ENCODE measurements at regions not wholly inside any gene's neighbourhood (a gene's known extent, or its start where the extent isn't known, plus 50 kb on each side); places are given as distances from the start of the nearest gene placed in this dataset.
"Not testable (repeated sequence)": the region's sequence is repeated elsewhere in the genome, so short reads cannot be mapped to it uniquely, and the experiment has no call there.

GRCh38 chr6:170006071-170006899 lies 254.9 kb downstream of the ERMARD start:
- peak; percentile 81 for DNase-seq

GRCh38 chr6:170005665-170006064 lies 254.2 kb downstream of the ERMARD start:
- DNase-seq, result no peak

GRCh38 chr6:170004585-170005210 lies 253.3 kb downstream of the ERMARD start:
- DNase-seq, result no peak

GRCh38 chr6:170003451-170004160 lies 252.2 kb downstream of the ERMARD start:
- no peak for DNase-seq

GRCh38 chr6:170003027-170003426 lies 251.6 kb downstream of the ERMARD start:
- DNase-seq, result no peak

GRCh38 chr6:170001782-170002181 lies 250.4 kb downstream of the ERMARD start:
- not testable (repeated sequence) for DNase-seq

GRCh38 chr6:170000071-170000843 lies 248.8 kb downstream of the ERMARD start:
- no peak for DNase-seq

- DNase-seq, result no peak
Observed at GRCh38 chr6:169999367-169999766, 247.9 kb downstream of the ERMARD start.

GRCh38 chr6:169998457-169998856 lies 247.0 kb downstream of the ERMARD start:
- no peak for DNase-seq

- DNase-seq, result no peak
Observed at GRCh38 chr6:169997930-169998218, 246.5 kb downstream of the ERMARD start.

- DNase-seq, result no peak
Observed at GRCh38 chr6:169997187-169997929, 245.9 kb downstream of the ERMARD start.

- peak; percentile 33 for DNase-seq
Observed at GRCh38 chr6:169996378-169997051, 245.1 kb downstream of the ERMARD start.

GRCh38 chr6:169994739-169995138 lies 243.3 kb downstream of the ERMARD start:
- DNase-seq, result no peak

GRCh38 chr6:169993861-169994481 lies 242.5 kb downstream of the ERMARD start:
- DNase-seq, result no peak

- DNase-seq, result no peak
Observed at GRCh38 chr6:169991913-169992312, 240.5 kb downstream of the ERMARD start.

- DNase-seq, result no peak
Observed at GRCh38 chr6:169991031-169991390, 239.6 kb downstream of the ERMARD start.

GRCh38 chr6:169990095-169991030 lies 238.9 kb downstream of the ERMARD start:
- DNase-seq, result no peak

GRCh38 chr6:169989594-169989993 lies 238.2 kb downstream of the ERMARD start:
- no peak for DNase-seq

- no peak for DNase-seq
Observed at GRCh38 chr6:169988769-169989550, 237.5 kb downstream of the ERMARD start.
